Trophoblast cell (in vitro differentiated cells and primary cell): ENCODE measurements at regions not wholly inside any gene's neighbourhood (a gene's known extent, or its start where the extent isn't known, plus 50 kb on each side); places are given as distances from the start of the nearest gene placed in this dataset.
A peak's percentile ranks its signal among the peaks of the same experiment; 100 is the strongest.
"Not testable (repeated sequence)": the region's sequence is repeated elsewhere in the genome, so short reads cannot be mapped to it uniquely, and the experiment has no call there.

Experiments used
- DNase-seq, 2 donors: peaks; one replicate each; pipeline ENCODE4 v3.0.0-alpha.2; 2016
- H2AFZ ChIP-seq: 2 replicates; pipeline ENCODE4 v1.6.1; 2013; ENCODE audit warnings: low read length, moderate library complexity, mild to moderate bottlenecking; ENCODE audit not compliant: insufficient read depth, poor library complexity
- H2AK5ac ChIP-seq: 2 replicates; pipeline ENCODE4 v1.6.1; 2013; ENCODE audit warnings: mild to moderate bottlenecking, low read length
- H2BK120ac ChIP-seq: 2 replicates; pipeline ENCODE4 v1.6.1; 2013; ENCODE audit warnings: low read length, mild to moderate bottlenecking, moderate library complexity; ENCODE audit not compliant: insufficient read depth, poor library complexity
- H2BK12ac ChIP-seq: 2 replicates; pipeline ENCODE4 v1.6.1; 2013; ENCODE audit warnings: mild to moderate bottlenecking, low read length, moderate library complexity
- H2BK5ac ChIP-seq: 2 replicates; pipeline ENCODE4 v1.6.1; 2013; ENCODE audit warnings: low read length, low read depth, moderate library complexity, mild to moderate bottlenecking; ENCODE audit not compliant: poor library complexity
- H3K14ac ChIP-seq: 2 replicates; pipeline ENCODE4 v1.6.1; 2013; ENCODE audit warnings: mild to moderate bottlenecking, low read length
- H3K18ac ChIP-seq: 2 replicates; pipeline ENCODE4 v1.6.1; 2013; ENCODE audit warnings: mild to moderate bottlenecking, low read length
- H3K23ac ChIP-seq: 2 replicates; pipeline ENCODE4 v1.6.1; 2013; ENCODE audit warnings: low read length
- H3K27ac ChIP-seq: 2 replicates; pipeline ENCODE4 v1.5.1; 2013; ENCODE audit warnings: low read depth, mild to moderate bottlenecking, inconsistent platforms, low read length, moderate library complexity
- H3K27me3 ChIP-seq: 2 replicates; pipeline ENCODE4 v1.6.1; 2013; ENCODE audit warnings: inconsistent platforms, mild to moderate bottlenecking, low read length, moderate library complexity; ENCODE audit not compliant: insufficient read depth
- H3K36me3 ChIP-seq, 2 experiments: 1 replicate in 1 of 2; 2 replicates in 1 of 2; pipeline ENCODE4 v1.6.1; 2013; ENCODE audit warnings: low read length in 2 of 2, mild to moderate bottlenecking in 2 of 2, moderate library complexity in 1 of 2; ENCODE audit not compliant: insufficient read depth in 2 of 2, control insufficient read depth in 1 of 2
- H3K4ac ChIP-seq: 2 replicates; pipeline ENCODE4 v1.6.1; 2013; ENCODE audit warnings: low read depth, mild to moderate bottlenecking, low read length, moderate library complexity
- H3K4me1 ChIP-seq, 2 experiments: 1 replicate in 1 of 2; 2 replicates in 1 of 2; pipeline ENCODE4 v1.6.1; 2013; ENCODE audit warnings: low read length in 2 of 2, mild to moderate bottlenecking in 2 of 2, moderate library complexity in 1 of 2; ENCODE audit not compliant: insufficient read depth in 2 of 2, control insufficient read depth in 1 of 2
- H3K4me2 ChIP-seq: 2 replicates; pipeline ENCODE4 v1.6.1; 2013; ENCODE audit warnings: inconsistent platforms, mild to moderate bottlenecking, low read length, moderate library complexity
- H3K4me3 ChIP-seq: 2 replicates; pipeline ENCODE4 v1.5.1; 2013; ENCODE audit warnings: mild to moderate bottlenecking, low read depth, low read length, inconsistent platforms
- H3K79me1 ChIP-seq: one replicate; pipeline ENCODE4 v1.6.1; 2013; ENCODE audit warnings: low read length
- H3K79me2 ChIP-seq: 2 replicates; pipeline ENCODE4 v1.6.1; 2013; ENCODE audit warnings: low read length, mild to moderate bottlenecking; ENCODE audit not compliant: control insufficient read depth, insufficient read depth, poor library complexity
- H3K9ac ChIP-seq: 2 replicates; pipeline ENCODE4 v1.6.1; 2013; ENCODE audit warnings: mild to moderate bottlenecking, low read length
- H3K9me3 ChIP-seq: 2 replicates; pipeline ENCODE4 v1.6.1; 2013; ENCODE audit warnings: low read depth, mild to moderate bottlenecking, control low read depth, inconsistent platforms, low read length; ENCODE audit not compliant: insufficient read depth
- H4K12ac ChIP-seq: 2 replicates; pipeline ENCODE4 v1.6.1; 2013; ENCODE audit warnings: low read depth, mild to moderate bottlenecking, low read length, moderate library complexity
- H4K8ac ChIP-seq: 2 replicates; pipeline ENCODE4 v1.6.1; 2013; ENCODE audit warnings: low read depth, mild to moderate bottlenecking, low read length, moderate library complexity
- H4K91ac ChIP-seq: one replicate; pipeline ENCODE4 v1.6.1; 2013; ENCODE audit warnings: low read depth, mild to moderate bottlenecking, low read length, moderate library complexity
- WGBS: extraction: QIAGEN DNeasy Blood & Tissue Kit; methylation state at CpG from one replicate; pipeline ENCODE4 v1.1.7; 2013; ENCODE audit warnings: missing lambda C conversion rate; ENCODE audit not compliant: insufficient read length, insufficient coverage; ENCODE audit errors: extremely low coverage; 5-methylcytosine and 5-hydroxymethylcytosine counted together

DNA sequence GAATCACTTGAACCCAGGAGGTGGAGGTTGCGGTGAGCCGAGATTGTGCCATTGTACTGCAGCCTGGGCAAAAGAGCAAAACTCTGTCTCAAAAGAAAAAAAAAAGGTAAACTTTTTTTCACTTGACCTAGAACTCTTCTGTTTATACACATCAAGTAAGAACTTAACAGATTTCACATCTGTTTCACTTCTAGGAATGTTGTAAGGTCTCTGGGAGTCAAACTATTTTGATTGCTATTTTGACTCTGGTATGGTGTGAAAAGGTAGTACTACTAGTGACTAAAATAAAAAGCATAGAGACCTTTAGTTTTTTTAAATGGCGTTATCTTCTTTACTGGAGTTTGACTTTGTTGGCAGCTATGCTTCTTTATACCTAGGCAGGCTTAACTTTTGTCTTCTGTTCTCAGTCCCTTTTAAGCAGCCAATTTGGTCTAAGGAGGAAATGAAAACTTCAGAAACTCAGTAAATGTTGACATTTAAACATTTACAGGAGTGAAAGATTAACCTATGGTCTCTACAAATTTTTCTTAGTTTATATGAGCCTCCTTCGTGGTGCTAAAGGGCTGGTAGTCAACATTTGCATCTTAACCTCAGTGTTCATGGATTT is 84.7 kb downstream of the METTL2B start:
- H3K9ac ChIP-seq, H2AFZ ChIP-seq, H3K4me3 ChIP-seq, H4K91ac ChIP-seq, H3K27ac ChIP-seq, H3K14ac ChIP-seq, H2BK5ac ChIP-seq, H4K12ac ChIP-seq, H3K79me2 ChIP-seq, H2AK5ac ChIP-seq, H3K23ac ChIP-seq, H3K18ac ChIP-seq, H2BK12ac ChIP-seq, H2BK120ac ChIP-seq, H3K79me1 ChIP-seq, H4K8ac ChIP-seq, H3K4me1 ChIP-seq, H3K4ac ChIP-seq, H3K4me2 ChIP-seq, H3K9me3 ChIP-seq, H3K27me3 ChIP-seq, H3K36me3 ChIP-seq: not testable (repeated sequence)
- peak in 1 of 2 donors; percentile 74 for DNase-seq
- no CpG with 5 or more reads among the region's 4 CpGs for WGBS

DNA sequence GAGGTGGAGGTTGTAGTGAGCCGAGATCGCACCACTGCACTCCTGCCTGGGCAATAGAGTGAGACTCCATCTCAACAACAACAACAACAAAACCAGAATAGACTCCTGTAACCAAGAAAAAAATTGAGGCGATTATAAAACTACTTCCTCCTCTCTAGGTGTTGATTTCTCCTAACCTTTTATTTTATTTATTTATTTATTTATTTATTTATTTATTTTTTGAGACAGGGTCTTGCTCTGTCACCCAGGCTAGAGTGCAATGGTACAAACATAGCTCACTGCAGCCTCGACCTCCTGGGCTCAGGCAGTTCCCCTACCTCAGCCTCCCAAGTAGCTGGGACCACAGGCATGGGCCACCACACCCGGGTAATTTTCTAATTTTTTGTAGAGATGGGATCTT is 86.2 kb downstream of the METTL2B start:
- H4K12ac ChIP-seq, H2BK120ac ChIP-seq, H2BK5ac ChIP-seq, H3K4me3 ChIP-seq, H3K36me3 ChIP-seq, H3K27ac ChIP-seq, H2BK12ac ChIP-seq, H4K91ac ChIP-seq, H3K14ac ChIP-seq, H3K18ac ChIP-seq, H2AFZ ChIP-seq, H3K27me3 ChIP-seq, H3K4me1 ChIP-seq, H3K79me1 ChIP-seq, H3K9me3 ChIP-seq, DNase-seq, H3K23ac ChIP-seq, H4K8ac ChIP-seq, H3K4me2 ChIP-seq, H3K9ac ChIP-seq, H2AK5ac ChIP-seq, H3K4ac ChIP-seq, H3K79me2 ChIP-seq: not testable (repeated sequence)
- no CpG with 5 or more reads among the region's 5 CpGs for WGBS

DNA sequence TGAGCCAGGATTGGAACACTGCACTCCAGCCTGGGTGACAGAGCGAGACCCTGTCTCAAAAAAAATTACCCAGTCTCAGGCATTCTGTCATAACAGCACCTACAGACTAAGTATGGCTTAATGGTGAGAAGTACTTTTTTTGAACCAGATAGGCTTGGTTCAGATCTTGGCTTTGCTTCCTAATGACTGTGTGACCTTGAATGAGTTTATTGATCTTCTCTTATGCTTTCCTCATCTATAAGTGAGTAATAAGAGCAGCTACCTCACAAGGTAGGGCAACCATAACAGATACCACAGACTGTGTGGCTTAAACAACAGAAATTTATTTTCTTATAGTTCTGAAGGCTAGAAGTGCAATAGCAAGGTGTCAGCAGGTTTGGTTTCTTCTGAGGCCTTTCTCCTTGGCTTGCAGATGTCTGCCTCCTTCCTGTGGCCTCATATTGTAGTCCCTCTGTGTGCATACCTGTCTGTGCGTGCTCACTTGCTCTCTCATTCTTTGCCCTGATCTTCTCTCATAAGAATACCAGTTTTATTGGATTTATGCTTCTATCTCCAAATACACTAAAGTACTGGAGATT is 87.7 kb downstream of the METTL2B start:
- DNase-seq, H4K91ac ChIP-seq, H3K79me1 ChIP-seq, H3K4me1 ChIP-seq, H3K9ac ChIP-seq, H4K12ac ChIP-seq, H2BK5ac ChIP-seq, H3K4me2 ChIP-seq, H3K9me3 ChIP-seq, H3K23ac ChIP-seq, H3K79me2 ChIP-seq, H4K8ac ChIP-seq, H3K36me3 ChIP-seq, H2BK120ac ChIP-seq, H3K27ac ChIP-seq, H3K27me3 ChIP-seq, H3K14ac ChIP-seq, H3K4me3 ChIP-seq, H2BK12ac ChIP-seq, H2AFZ ChIP-seq, H3K18ac ChIP-seq, H3K4ac ChIP-seq, H2AK5ac ChIP-seq: not testable (repeated sequence)
- no CpG with 5 or more reads among the region's 2 CpGs for WGBS

DNA sequence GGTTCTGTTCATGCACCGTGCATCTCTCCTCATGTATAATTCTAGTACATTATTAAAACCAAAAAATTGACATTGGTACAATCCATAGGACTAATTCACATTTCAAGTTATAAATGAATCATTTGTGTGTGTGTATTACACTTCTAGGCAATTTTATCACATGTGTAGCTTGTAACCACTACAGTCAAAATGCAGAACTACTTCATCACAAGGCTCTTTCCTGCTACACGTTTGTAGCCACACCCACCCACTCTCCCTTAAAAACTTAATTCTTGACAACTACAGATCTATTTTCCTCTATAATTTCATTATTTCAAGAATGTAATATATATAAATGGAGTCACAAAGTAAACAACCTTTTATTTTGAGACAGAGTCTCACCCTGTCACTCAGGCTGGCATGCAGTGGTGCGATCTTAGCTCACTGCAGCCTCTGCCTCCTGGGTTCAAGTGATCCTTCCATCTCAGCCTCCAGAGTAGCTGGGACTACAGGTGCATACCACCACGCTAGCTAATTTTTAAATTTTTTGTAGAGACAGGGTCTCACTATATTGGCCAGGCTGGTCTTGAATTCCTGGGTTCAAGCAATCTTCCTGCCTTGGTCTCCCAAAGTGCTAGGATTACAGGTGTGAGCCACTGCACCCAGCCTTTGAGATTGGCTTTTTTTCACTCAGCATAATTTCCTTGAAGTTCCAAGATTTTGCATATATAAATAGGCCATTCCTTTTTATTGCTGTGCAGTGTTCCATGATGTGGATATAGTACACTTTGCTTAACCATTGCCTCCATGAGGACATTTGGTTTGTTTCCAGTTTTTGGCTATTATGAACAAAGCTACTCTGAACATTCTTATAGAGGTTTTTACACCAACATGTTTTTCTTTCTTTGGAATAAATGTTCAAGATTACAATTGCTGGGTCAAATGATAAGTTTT is 88.7 kb downstream of the METTL2B start:
- not testable (repeated sequence) for H3K36me3 ChIP-seq, H2BK12ac ChIP-seq, H3K9me3 ChIP-seq, H3K79me2 ChIP-seq, H3K4me3 ChIP-seq, H3K4me2 ChIP-seq, H4K12ac ChIP-seq, H2BK5ac ChIP-seq, H3K9ac ChIP-seq, H4K8ac ChIP-seq, H2AFZ ChIP-seq, H3K14ac ChIP-seq, H3K27me3 ChIP-seq, DNase-seq, H3K79me1 ChIP-seq, H3K23ac ChIP-seq, H3K18ac ChIP-seq, H4K91ac ChIP-seq, H3K27ac ChIP-seq, H2BK120ac ChIP-seq, H3K4ac ChIP-seq, H2AK5ac ChIP-seq, H3K4me1 ChIP-seq
- no CpG with 5 or more reads among the region's 4 CpGs for WGBS
